ENCODE measurements at regions not wholly inside any gene's neighbourhood (a gene's known extent, or its start where the extent isn't known, plus 50 kb on each side); places are given as distances from the start of the nearest gene placed in this dataset.

DNA sequence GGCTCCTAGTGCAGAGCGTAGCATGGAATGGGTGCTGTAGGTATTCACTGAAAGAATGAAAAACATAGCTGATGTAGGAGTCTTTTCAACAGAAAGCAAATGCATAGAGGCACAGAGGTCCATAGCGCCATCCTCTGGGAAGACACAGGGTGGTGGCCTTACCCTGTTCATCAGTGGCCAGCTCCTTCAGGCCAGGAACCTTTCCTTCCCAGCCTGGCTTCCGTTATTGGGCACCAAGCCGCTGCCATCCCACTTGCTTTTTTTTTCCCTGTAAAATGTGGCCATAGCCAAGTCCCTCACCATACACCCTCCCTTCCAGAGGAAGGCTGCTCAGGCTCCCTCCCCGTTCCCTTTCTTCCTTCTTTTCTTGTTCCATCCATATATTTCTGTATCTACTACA, 118.1 kb downstream of the ZNF621 start:
- no peak for DNase-seq (ENCODE audit: low read depth in 2 of 3, low spot score in 1 of 3)

DNA sequence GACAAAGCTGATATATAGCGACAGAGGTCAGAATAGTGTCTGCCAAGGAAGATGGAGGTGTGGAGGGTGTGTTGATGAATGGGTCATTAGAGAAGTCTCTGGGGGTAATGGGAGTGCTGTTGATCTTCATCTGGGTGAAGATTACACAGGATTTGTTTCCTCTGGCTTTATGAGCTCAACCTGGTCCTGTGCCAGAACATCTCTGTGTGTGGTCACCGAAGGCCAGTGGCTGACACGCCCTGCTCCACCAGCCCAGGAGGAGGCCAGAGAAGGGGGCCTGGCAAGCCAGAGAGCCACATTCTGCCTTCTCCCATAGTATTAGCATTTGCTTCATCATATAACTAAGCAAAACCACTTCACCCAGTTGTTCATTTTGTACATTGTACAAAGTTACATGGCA, 121.1 kb downstream of the ZNF621 start:
- no peak for DNase-seq (ENCODE audit: low read depth in 2 of 3, low spot score in 1 of 3)

DNA sequence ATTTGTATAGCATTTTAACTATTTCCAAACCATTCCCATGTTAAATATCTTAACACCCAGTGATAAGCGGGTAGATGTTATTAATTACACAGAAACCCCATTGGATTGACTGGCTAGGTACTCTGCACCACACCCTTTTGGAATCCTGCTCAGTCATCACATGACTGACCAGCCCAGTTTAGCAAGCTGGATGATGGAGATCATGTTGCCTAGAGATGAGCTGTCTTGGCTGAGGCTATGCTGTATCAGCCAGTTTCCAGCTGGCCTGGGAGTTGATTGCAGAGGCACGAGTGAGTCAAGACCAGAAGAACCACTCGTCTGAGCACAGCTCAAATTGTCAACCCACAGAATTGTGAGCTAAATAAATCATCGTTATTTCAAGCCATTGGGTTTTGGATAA, 124.6 kb downstream of the ZNF621 start:
- no peak for DNase-seq (ENCODE audit: low read depth in 2 of 3, low spot score in 1 of 3)

DNA sequence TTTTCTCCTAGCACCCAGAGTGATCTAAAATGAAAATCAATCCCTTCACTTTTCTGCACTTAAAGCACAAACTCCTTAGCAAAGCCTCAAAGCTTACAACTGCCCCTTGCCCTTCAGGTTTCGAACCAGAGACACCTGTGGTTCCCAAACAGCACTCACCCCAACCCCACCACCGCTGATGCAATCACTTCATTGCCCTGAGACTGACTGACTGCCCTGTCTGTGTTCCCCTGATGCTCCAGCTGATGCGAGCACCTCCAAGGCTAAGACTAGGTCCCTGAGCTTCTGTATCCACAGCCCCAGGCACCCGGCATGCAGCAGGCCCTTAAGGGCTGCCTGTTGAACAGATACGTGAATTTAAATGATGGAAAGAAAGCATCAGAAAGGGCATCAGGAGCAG, 127.3 kb downstream of the ZNF621 start:
- DNase-seq (ENCODE audit: low read depth in 2 of 3, low spot score in 1 of 3), result no peak

DNA sequence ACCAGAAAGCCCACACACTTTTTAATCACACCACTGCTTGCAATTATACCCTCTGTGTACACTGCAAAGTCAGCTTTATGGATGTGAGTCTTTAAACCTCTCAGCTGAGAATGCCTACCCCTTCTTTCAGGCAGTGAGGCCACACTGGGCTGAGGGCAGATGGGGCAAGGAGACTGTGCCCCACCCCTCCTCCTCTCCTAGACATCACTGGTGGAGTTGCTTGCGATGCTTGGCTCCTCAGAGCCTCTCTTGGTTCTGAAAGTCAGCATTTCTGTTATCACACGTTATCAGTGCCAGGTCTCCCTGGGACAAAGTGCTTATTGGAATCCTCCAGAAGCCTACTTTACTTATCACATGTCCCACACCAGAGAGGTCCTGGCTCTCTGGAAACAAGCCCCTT, 128.2 kb downstream of the ZNF621 start:
- no peak for DNase-seq (ENCODE audit: low read depth in 2 of 3, low spot score in 1 of 3)

DNA sequence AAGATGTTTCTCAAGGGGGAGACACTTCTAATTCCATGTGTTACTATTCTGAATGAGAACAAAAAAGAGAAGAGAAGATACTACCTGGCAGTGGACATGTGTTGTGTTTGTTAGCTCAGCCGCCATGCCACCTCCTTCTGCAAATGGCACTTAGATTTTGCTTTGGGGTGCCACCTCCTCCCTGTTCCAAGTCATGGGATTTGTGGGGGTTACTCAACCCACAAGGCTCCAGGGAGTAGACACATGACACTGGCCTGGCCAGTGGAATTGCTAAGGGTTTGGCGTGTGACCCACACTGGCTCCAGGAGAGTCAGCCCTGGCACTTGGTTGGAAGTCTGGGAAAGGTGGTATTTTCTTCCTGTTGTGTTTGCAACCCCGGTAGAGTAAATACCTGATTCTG, 129.1 kb downstream of the ZNF621 start:
- DNase-seq (ENCODE audit: low read depth in 2 of 3, low spot score in 1 of 3), result no peak

DNA sequence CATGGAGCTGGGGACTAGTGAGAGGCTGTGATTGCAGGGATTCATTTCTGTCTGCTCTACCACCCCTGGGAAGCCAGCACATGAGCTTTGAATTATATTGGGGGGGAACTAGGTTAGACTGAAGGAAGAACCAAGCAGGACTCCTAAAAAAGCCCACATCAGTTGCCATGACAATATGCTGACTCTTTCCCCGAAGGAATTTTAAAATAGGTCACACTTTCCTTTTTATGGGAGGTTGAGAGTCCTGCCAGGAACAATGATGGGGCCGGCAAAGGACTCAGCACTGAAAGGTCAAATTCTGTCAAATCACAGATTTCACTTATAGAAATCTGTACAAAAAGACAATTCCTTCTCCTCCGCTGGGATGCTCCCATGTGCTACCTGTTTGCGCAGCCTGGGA, 130.8 kb downstream of the ZNF621 start:
- DNase-seq (ENCODE audit: low read depth in 2 of 3, low spot score in 1 of 3), result no peak

DNA sequence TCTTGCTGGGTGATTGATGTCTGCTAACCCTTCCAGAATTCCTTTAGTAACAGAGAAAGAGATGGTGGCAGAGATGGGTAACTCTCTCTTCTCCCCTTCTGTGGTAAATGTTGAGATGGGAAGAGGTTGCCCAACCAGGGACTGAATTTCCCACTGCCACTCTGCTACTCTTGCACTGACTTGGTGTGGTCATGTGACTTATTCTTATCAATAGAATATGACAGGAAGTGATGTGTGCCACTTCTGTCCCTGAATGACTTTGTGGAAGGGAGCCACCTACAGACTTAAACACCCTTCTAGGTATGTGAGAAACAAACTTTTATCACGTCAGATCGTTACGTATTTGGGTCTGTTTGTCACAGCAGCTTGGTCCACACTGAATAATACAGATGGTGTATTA, 132.9 kb downstream of the ZNF621 start:
- no peak for DNase-seq (ENCODE audit: low read depth in 2 of 3, low spot score in 1 of 3)

DNA sequence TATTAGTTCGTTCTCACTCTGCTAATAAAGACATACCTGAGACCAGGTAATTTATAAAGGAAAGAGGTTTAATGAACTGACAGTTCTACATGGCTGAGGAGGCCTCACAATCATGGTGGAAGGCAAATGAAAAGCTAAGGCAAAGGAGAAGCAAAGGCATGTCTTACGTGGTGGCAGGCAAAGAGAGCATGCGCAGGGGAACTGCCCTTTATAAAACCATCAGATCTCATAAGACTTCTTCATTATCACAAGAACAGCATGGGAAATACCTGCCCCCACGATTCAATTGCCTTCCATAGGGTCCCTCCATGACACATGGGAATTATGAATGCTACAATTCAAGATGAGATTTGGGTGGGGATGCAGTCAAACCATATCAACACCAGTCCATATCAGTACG, 133.5 kb downstream of the ZNF621 start:
- DNase-seq (ENCODE audit: low read depth in 2 of 3, low spot score in 1 of 3), result no peak

DNA sequence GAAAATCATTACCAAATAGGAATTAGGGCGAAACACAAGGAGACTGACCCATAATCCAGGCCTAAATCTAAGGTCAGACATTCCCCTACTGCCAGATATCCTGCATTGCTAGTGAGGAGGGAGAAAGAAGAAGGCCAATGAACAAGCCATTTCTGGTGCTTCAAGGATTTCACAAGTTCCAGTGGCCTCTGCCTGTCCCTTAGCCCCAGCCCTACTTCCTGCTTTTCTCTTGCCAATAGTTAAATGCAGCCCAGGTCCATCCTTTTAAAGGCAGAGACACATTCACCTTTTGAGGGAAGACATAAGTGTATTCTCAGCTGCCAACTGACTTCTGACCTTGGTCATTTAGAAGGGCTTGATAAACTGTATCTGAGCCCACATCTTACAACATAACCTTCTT, 135.8 kb downstream of the ZNF621 start:
- no peak for DNase-seq (ENCODE audit: low read depth in 2 of 3, low spot score in 1 of 3)

DNA sequence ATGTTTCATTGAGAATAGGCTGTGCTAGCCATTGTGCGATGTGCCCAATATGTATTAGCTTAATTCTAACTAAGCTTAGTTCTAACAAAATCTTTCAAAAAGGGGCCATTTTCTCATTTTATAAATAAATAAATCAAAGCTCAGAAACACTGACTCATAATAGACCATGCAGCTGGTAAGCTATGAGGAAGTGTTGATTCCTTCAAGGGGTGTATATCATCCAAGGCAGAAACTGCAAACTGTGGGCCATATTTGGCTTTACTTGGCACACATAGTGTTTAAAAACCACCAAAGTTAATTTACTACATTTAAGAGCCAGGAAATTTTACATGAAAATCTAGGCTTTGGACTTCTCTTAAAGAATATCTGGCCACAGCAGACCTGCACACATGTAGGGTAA, 136.5 kb downstream of the ZNF621 start:
- no peak for DNase-seq (ENCODE audit: low read depth in 2 of 3, low spot score in 1 of 3)

DNA sequence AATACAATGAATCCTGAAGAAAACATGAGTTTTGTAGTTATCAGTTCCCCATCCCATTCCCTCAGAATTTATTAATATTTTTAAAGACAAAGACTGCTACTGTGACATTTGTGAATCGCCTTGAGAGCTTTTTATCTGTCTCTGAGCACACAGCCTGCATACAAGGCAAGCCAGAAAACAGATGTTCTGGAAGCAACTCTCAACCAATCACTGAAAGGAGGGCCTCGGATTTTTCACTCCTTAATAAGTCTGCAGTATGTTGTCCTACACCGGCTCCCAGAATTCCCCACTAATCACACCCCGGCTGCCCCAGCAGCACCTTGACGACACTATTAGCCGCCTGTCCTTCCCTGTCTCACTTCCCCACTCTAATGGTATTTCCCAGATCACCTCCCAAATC, 138.5 kb downstream of the ZNF621 start:
- no peak for DNase-seq (ENCODE audit: low read depth in 2 of 3, low spot score in 1 of 3)

DNA sequence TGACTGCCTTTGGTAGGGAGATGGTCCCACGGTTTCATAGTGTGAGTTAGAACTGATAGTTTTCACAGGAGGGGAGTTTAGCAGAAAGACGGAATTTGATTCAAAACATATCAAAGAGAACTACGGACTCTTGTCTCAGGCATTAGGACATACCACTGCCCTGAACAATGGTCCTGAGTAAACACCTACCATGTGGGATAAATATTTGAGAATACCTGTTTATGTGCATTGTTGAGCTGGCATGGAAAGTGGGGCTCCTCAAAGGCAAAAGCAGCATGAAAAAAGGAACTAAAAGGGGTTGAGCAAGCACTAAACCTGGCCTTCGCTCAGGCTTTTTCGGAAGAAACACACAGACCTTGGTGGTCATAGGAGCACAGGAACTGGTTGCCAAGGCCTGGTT, 144.4 kb downstream of the ZNF621 start:
- no peak for DNase-seq (ENCODE audit: low read depth in 2 of 3, low spot score in 1 of 3)

DNA sequence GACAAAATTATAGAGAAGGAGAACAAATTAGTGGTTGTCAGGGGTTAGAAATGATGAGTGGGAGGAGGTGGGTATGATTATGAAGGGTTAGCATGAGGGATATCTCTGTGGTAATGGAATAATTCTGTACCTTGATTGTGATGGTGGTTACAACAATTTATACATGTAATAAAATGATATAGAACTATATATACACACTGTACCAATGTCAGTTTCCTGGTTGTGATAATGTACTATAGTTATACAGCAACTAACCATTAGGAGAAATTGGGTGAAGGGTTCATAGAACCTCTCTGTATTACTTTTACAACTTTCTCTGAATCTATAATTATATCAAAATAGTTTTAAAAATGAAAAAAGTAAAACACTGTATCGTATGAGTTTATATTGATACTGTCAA, 148.1 kb downstream of the ZNF621 start:
- no peak for DNase-seq (ENCODE audit: low read depth in 2 of 3, low spot score in 1 of 3)

DNA sequence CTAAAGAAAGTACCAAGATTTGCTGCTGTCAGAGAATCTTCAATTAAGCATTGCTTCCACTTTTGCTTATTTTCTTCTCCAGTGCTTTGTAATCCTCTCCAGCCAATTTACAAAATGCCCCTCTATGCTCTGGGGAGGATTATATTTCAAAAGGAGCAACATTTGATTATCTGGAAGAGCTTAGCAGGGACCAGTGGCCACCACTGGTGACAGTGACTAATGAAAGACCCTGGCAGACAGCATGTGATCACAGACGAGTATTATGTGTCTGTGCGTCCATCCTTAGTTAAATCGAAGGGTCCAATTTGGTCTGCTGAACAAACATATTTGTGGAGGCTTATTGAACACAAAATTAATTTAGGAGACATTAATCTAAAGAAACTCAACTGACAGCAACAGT, 152.6 kb downstream of the ZNF621 start:
- DNase-seq (ENCODE audit: low read depth in 2 of 3, low spot score in 1 of 3), result no peak

DNA sequence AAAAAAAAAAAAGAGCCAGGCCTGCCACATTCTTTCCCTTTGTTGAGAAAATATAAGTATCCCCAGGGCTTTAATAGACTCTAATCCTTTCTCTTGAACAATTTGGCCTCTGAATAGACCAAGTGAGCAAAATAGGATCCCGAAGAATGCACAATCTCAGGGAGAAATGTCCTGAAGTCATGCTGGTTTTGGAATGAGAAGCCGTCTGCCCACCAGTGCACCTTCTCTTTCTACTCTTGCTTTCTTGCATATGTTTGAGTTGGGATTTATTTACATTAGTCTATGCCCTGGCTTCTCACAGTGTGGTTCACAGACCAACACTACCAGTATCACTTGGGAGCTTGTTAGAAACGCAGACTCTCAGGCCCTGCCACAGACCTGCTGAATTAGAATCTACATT, 153.0 kb downstream of the ZNF621 start:
- DNase-seq (ENCODE audit: low read depth in 2 of 3, low spot score in 1 of 3), result no peak

DNA sequence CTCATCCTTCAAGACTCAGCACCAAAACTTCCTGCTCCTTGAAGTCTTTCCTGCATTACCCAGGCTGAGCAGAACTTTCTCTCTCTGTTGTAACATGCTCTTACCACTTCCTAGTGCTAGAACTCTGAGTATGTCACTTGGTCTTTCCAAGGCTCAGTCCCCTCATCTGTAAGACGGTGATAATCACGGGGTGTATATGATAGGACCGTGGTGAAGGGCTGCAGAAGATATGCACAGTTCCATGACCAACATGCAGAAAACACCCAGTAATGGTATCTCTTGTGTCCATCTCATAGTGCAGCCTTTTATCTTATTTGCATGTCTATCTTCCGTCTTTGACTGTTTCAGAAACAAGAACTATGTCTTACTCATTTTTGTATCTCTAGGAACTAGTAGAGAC, 154.5 kb downstream of the ZNF621 start:
- DNase-seq (ENCODE audit: low read depth in 2 of 3, low spot score in 1 of 3), result no peak

DNA sequence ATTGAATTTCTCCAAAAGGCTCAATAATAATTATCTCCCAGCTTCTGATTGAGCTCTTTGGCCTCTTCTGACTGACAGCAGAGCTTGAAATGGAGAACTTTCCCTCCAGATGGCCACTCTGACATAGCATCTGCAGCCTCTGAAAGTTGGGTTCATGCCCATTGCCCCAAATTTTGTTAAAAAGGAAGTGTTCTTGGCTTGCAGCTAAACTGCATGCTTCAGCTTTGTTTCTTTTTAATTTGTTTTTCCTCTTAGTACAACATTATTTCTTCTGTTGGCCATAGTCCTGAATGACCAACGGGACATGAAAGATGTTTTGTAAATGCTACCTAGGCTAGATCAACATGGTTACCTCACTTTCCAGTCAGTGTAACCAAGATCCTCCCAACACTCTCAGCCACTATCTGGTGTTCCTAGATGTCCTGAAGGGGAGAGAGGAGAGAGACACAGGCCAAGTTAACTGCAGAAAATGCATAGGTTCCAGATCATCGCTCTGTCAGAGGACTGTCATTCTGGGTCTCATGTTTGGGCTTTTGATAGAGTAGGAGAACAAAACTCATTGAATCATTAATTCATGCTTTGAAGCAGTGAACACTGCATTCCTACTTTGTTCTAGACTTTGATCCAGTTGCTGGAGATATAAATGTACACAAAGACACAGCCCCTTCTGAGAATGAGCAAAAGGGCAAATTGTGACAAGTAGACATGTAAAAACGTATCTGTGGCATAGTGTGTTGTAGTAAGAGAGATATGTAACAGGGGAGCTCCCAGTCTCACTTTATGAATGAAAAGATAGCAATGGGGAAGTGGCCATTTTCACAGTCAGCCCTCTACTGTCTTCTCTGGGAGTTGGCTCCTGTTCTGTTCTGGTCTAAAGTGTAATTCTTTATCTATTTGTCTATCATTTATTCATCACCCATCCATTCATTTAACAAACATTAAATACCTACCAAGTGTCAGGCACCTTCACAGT, 156.2 kb downstream of the ZNF621 start:
- DNase-seq (ENCODE audit: low read depth in 2 of 3, low spot score in 1 of 3), result no peak

DNA sequence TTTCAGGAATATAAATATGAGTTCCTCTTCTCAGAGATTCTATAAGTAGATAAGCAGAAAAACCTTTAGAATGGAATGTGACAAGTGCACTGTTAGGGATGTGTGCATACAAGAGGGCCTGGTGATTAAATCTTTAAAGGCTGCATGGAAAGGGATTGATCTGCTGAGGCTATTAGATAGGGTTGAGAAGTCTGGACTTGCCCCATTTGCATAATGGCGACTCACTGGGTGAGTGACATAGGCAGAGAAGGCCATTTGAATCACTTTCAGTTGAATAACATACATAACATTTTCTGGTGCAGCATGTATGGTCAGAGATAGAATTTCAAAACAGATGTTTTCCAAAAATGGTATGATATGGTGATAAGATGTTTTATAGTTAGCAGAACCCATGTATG, 156.9 kb downstream of the ZNF621 start:
- no peak for DNase-seq (ENCODE audit: low read depth in 2 of 3, low spot score in 1 of 3)

DNA sequence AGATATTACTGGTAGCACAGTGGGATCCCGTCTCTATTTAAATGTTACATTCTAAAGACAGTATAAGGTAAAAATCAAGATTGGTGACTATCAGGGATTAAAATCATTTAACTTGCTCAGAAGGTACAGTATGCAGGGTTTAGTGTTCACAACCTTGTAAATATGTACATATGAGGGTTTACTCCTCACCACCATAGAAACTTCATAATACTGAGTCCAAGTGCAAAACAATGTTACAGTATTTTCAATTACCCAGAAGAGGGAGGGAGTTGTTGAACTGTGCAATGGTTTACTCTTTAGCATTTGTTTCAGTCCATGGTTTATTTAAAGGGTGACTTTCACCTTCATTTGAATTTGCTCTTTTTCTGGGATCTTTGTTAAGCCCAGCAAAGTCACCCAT, 165.1 kb downstream of the ZNF621 start:
- no peak for DNase-seq (ENCODE audit: low read depth in 2 of 3, low spot score in 1 of 3)

DNA sequence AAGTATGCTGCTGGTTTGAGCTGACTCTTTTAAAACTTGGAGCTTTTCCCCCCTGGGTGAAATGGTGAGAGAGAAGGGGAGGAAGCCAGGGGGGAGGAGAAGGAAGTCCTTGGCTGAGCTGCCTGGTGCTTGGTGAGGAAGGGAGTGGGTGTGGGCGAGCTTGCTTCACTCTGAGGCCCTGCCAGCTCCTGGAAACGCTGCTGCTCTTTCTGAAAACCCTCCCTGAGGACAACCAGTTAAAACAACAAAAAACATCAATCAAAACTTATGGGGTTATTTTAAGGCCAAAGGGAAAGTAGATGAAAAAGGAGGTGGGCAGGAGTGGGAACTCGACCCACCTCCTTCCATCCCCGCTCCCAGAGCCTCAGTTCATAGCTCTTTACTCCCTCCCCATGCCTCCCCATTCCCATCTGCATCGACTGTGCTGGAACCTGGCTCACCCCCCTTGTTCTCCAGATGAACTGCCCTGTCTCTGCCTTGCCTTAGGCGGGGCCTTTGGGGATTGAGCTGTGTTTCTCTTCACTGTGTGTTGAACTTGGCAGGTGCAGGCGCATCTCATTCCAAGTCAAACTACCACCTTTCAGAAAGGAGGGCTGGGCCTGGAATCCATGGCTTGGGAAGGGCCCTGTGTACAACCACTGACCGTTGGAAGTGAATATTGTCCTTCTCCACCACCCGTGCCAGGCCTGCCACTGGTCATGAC, 166.1 kb downstream of the ZNF621 start:
- no peak for DNase-seq (ENCODE audit: low read depth in 2 of 3, low spot score in 1 of 3)

DNA sequence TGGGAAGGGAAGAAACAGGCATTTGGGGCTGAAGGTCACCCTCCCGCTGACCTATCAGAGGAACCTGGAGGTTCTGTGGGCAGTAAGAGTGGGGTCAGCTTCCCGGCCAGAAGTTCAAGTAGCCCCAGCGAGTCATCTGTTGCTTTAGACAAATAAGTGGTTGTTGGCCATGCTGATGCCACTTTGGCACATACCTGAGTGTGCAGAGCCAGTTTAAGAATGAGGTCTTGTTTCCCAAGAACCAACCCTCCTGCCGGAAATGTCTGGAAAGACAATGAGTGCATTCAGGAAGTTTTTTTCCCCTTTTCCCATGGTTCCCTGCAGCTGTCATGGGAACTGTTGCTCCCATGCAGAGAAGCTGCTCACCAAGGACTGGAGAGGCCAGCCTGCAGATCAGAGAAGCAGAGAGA, 166.7 kb downstream of the ZNF621 start:
- DNase-seq (ENCODE audit: low read depth in 2 of 3, low spot score in 1 of 3), result no peak

DNA sequence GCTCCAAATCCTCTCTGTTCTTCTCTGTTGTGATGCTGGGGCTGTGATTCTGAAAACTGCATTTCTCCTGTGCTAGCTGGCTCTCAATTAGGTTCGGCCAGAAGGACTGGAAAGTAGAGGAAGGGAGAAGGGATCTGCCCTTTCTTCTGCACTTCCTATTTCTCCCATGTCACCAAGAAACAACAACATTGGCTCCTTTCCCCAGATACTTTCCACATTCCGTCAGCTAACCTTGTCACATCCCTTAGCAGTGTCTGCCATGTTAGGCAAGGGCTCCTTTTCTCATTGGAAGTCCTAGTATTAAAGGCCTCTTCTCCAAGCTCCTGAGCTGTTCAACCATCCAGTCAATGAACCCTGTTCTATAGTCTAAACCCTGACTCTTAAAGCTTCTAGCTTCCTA, 171.1 kb downstream of the ZNF621 start:
- no peak for DNase-seq (ENCODE audit: low read depth in 2 of 3, low spot score in 1 of 3)

Data from stimulated activated CD4-positive, alpha-beta T cell treated with anti-CD3 and anti-CD28 coated beads, Interleukin-12 subunit alpha, Interleukin-12 subunit beta, amount 100 ng/mL, for 48 hours (primary cell).